Adrenal gland (tissue), 5 donors: ENCODE measurements at regions not wholly inside any gene's neighbourhood (a gene's known extent, or its start where the extent isn't known, plus 50 kb on each side); places are given as distances from the start of the nearest gene placed in this dataset.

Experiments
- CTCF ChIP-seq, 6 experiments: fragments of 450-650 bp in 4 of 6; fragments of 200-600 bp in 2 of 6; sonication (generic) in 1 of 6; IDR thresholded peaks; 1 replicate in 5 of 6; 2 replicates in 1 of 6; pipeline versions ENCODE4 v1.5.1 to v1.8.0; 2016 to 2021; ENCODE audit warnings: antibody characterized with exemption in 6 of 6, mild to moderate bottlenecking in 2 of 6, moderate library complexity in 1 of 6
- POLR2A ChIP-seq, 2 donors: fragments of 450-650 bp; IDR thresholded peaks; one replicate each; pipeline ENCODE4 v1.6.1; 2017; ENCODE audit warnings: antibody characterized with exemption in 2 of 2, mild to moderate bottlenecking in 2 of 2, moderate library complexity in 1 of 2
- donor health status: DM: no; HTN: no; CAD: no.

DNA sequence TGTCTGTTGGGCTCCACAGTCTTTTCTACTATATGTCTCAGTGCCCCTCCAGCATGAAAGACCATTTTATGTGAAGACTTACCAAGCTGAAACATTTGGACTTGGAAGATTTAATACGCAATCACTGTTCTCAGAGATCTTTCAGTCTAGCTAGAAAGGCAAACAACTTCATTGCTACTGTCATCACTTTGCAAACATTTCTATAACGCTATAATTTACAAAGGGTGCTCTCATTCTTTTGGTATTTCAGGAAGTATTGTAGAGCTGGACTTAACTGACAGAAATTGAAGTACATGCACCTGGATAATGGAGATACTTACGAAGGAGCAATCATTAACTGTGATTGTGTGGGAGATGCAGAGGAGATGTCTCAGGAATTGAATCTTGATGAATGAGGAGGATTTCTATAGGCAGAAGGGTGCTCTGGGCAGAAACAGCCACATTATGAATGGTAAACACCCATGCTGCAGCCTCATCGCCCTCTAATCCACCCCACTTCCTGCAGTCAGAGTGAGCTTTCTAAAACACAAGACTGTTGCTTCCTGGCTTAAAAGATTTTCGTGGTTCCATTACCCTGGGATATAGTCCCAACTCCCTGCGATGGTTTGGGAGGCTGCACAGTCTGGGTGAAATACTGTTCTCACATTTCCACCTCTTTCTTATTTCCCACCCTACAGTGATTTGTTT, 75.1 kb upstream of the GNG12 start:
- TF ChIP-seq POLR2A (IDR thresholded peaks at IDR 0.05) (no peak), CTCF (IDR thresholded peaks at IDR 0.05) (no peak)
